ENCODE measurements at regions not wholly inside any gene's neighbourhood (a gene's known extent, or its start where the extent isn't known, plus 50 kb on each side); places are given as distances from the start of the nearest gene placed in this dataset.

DNA sequence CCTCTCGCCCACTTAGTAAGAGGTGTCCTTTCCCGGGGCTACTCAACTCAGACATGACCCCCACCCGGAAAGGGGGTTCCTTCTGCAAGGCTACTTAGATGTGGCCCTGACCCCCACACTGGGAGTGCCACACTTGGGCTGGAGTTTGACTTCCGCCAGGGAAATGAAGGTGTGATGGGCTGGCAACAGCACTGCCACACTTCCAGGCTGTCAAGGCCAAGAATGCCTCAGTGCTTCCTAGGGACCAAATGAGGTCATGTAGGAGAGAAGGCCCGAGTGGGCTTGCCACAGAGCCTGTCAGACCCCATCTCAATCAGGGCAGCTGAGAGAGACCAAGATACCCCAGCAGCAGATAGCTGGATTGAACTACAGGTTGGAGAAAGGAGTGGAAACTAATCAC lies 55.5 kb downstream of the DRD1 start:
- H3K4me3 ChIP-seq (ENCODE audit: low read depth, low read length), result no peak overlapping the region
- H3K36me3 ChIP-seq (ENCODE audit: control insufficient read depth, insufficient read depth, low read length), result no peaks in the 10 kb centered on the region
- no peaks in the 10 kb centered on the region for H3K27me3 ChIP-seq (ENCODE audit: control insufficient read depth, insufficient read depth, low read length)
- H3K9me3 ChIP-seq (ENCODE audit: control insufficient read depth, insufficient read depth, low read length), result no peaks in the 10 kb centered on the region
- no peak overlapping the region for H3K9ac ChIP-seq (ENCODE audit: low read depth, low read length)
- peaks cover 7% of the 10 kb centered on the region for H3K4me1 ChIP-seq (ENCODE audit: control insufficient read depth, insufficient read depth, low read length)

DNA sequence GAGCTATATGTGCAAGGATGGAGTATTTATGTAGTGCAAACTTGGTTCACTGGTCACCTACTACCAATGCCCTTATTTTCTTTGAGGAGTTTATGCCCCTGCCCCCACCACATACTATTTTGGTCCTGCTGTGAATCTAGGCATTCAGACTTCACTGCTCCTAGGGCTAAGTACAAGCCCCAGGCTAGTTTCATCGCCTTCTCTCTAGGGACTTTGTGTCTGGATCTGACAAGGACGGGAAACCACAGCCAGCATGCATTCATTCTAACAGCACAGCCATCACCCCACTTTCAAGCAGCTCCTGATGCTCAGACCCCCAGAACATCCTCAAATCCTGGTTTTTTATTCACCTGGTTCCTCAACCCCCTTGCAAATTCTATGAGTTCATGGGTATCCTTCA lies 56.8 kb downstream of the DRD1 start:
- Histone ChIP-seq H3K9me3 (ENCODE audit: control insufficient read depth, insufficient read depth, low read length) (no peaks in the 10 kb centered on the region), H3K4me3 (ENCODE audit: low read depth, low read length) (no peak overlapping the region), H3K27me3 (ENCODE audit: control insufficient read depth, insufficient read depth, low read length) (no peaks in the 10 kb centered on the region), H3K9ac (ENCODE audit: low read depth, low read length) (no peak overlapping the region), H3K4me1 (ENCODE audit: control insufficient read depth, insufficient read depth, low read length) (peaks cover 7% of the 10 kb centered on the region), H3K36me3 (ENCODE audit: control insufficient read depth, insufficient read depth, low read length) (no peaks in the 10 kb centered on the region)

- Histone ChIP-seq H3K9me3 (ENCODE audit: control insufficient read depth, insufficient read depth, low read length) (no peaks in the 10 kb centered on the region), H3K4me3 (ENCODE audit: low read depth, low read length) (no peak overlapping the region), H3K9ac (ENCODE audit: low read depth, low read length) (no peak overlapping the region), H3K4me1 (ENCODE audit: control insufficient read depth, insufficient read depth, low read length) (peaks cover 7% of the 10 kb centered on the region), H3K27me3 (ENCODE audit: control insufficient read depth, insufficient read depth, low read length) (no peaks in the 10 kb centered on the region), H3K36me3 (ENCODE audit: control insufficient read depth, insufficient read depth, low read length) (no peaks in the 10 kb centered on the region)
Measured at GRCh38 chr5:175386526-175386925, 57.5 kb downstream of the DRD1 start.

DNA sequence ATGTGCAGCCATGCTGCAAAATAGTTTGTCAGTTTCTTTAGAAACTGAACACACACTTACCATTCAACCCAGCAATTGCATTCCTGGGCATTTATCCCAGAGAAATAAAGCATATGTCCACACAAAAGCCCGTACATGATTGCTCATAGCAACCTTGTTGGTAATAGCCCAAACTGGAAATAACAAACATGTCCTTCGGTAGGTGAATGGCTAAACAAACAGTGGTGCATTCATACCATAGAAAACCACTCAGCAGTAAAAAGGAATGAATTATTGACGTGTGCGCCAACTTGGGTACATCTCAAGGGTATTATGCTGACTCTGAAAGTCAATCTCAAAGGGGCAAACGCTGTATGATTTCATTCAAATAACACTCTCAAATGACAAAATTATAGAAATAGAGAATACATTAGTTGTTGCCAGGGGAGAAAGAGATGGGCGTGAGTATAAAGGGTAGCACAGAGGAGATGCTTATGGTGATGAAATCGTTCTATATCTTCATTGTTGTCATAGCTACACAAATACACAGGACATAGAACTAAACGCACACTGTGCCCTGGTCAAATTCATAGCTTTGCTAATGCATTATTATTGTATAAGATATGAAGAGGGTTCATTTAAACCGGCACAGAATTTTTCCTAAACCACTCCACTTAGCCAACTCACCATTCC lies 58.2 kb downstream of the DRD1 start:
- H3K36me3 ChIP-seq (ENCODE audit: control insufficient read depth, insufficient read depth, low read length), result no peaks in the 10 kb centered on the region
- no peaks in the 10 kb centered on the region for H3K9me3 ChIP-seq (ENCODE audit: control insufficient read depth, insufficient read depth, low read length)
- H3K4me3 ChIP-seq (ENCODE audit: low read depth, low read length), result no peak overlapping the region
- H3K4me1 ChIP-seq (ENCODE audit: control insufficient read depth, insufficient read depth, low read length), result peaks cover 7% of the 10 kb centered on the region
- H3K27me3 ChIP-seq (ENCODE audit: control insufficient read depth, insufficient read depth, low read length), result no peaks in the 10 kb centered on the region
- no peak overlapping the region for H3K9ac ChIP-seq (ENCODE audit: low read depth, low read length)

DNA sequence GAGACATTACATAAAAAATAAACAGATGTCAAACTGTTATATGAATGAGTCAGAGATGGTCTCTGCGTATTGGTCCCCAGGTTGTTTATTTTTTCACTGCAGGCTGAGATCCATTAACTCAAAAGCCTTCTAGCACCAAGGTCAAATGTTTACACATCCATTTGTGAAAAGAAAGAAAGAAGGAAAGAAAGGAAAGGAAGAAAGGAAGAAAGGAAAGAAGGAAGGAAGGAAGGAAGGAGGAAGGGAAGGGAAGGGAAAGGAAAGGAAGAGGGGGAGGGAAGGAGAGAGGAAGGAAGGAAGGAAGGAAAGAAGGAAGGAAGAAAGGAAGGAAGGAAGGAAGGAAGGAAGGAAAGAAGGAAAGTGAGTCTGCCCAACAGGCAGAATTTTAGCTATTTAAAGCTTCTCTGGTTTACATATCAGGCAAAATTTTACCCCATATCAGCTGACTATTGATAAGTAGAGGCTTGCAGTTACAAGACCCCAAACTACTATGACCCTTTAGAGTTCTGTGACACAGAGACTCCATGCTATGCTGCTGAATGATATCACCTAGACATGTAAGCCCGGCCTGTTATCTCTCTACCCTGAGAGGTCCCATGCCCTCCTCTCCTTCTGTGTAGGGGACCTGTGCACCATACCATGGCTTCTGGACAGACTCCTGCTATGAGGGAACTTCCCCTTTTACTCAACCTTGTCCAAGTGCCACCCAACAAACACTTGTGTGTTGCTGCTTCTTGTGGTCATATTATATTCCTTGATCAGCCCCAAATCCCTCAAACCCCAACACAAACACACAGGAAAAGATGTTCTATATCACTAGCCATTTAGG lies 59.0 kb downstream of the DRD1 start:
- Histone ChIP-seq H3K9ac (ENCODE audit: low read depth, low read length) (no peak overlapping the region), H3K4me1 (ENCODE audit: control insufficient read depth, insufficient read depth, low read length) (peaks cover 7% of the 10 kb centered on the region), H3K27me3 (ENCODE audit: control insufficient read depth, insufficient read depth, low read length) (no peaks in the 10 kb centered on the region), H3K4me3 (ENCODE audit: low read depth, low read length) (no peak overlapping the region), H3K36me3 (ENCODE audit: control insufficient read depth, insufficient read depth, low read length) (no peaks in the 10 kb centered on the region), H3K9me3 (ENCODE audit: control insufficient read depth, insufficient read depth, low read length) (no peaks in the 10 kb centered on the region)

- Histone ChIP-seq H3K36me3 (ENCODE audit: control insufficient read depth, insufficient read depth, low read length) (no peaks in the 10 kb centered on the region), H3K9me3 (ENCODE audit: control insufficient read depth, insufficient read depth, low read length) (no peaks in the 10 kb centered on the region), H3K4me1 (ENCODE audit: control insufficient read depth, insufficient read depth, low read length) (peaks cover 7% of the 10 kb centered on the region), H3K4me3 (ENCODE audit: low read depth, low read length) (no peak overlapping the region), H3K27me3 (ENCODE audit: control insufficient read depth, insufficient read depth, low read length) (no peaks in the 10 kb centered on the region), H3K9ac (ENCODE audit: low read depth, low read length) (no peak overlapping the region)
Measured at GRCh38 chr5:175383350-175383749, 60.6 kb downstream of the DRD1 start.

DNA sequence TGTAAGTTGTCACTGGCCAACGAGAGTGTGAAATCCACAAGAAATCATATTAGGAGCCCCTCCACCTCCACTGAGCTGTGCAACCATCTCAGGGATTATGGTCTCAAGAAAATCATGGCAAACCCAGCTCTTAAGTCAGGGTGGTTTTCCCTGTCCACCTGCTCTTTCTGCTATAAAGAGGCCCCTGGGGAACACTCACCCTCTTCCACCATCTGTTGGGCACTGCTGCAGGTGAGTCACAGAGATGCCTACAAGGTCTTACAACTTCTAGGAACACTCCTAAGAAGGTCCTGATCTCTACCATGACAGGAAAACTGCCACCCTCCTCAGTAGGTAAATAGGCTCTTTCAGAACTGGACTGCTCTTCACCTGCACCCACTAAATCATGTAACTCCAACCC lies 61.8 kb downstream of the DRD1 start:
- Histone ChIP-seq H3K9ac (ENCODE audit: low read depth, low read length) (no peak overlapping the region), H3K9me3 (ENCODE audit: control insufficient read depth, insufficient read depth, low read length) (no peaks in the 10 kb centered on the region), H3K4me3 (ENCODE audit: low read depth, low read length) (no peak overlapping the region), H3K27me3 (ENCODE audit: control insufficient read depth, insufficient read depth, low read length) (no peaks in the 10 kb centered on the region), H3K36me3 (ENCODE audit: control insufficient read depth, insufficient read depth, low read length) (no peaks in the 10 kb centered on the region), H3K4me1 (ENCODE audit: control insufficient read depth, insufficient read depth, low read length) (peaks cover 6% of the 10 kb centered on the region)

GRCh38 chr5:175381130-175381529 lies 62.9 kb downstream of the DRD1 start:
- H3K4me1 ChIP-seq (ENCODE audit: control insufficient read depth, insufficient read depth, low read length), result no peaks in the 10 kb centered on the region
- no peaks in the 10 kb centered on the region for H3K9me3 ChIP-seq (ENCODE audit: control insufficient read depth, insufficient read depth, low read length)

GRCh38 chr5:175380701-175381100 lies 63.3 kb downstream of the DRD1 start:
- H3K9ac ChIP-seq (ENCODE audit: low read depth, low read length), result no peak overlapping the region
- no peaks in the 10 kb centered on the region for H3K27me3 ChIP-seq (ENCODE audit: control insufficient read depth, insufficient read depth, low read length)
- H3K4me1 ChIP-seq (ENCODE audit: control insufficient read depth, insufficient read depth, low read length), result no peaks in the 10 kb centered on the region
- no peaks in the 10 kb centered on the region for H3K36me3 ChIP-seq (ENCODE audit: control insufficient read depth, insufficient read depth, low read length)
- H3K4me3 ChIP-seq (ENCODE audit: low read depth, low read length), result no peak overlapping the region
- H3K9me3 ChIP-seq (ENCODE audit: control insufficient read depth, insufficient read depth, low read length), result no peaks in the 10 kb centered on the region

More at GRCh38 chr5:175381130-175381529, 62.9 kb downstream of the DRD1 start:
- no peaks in the 10 kb centered on the region for H3K36me3 ChIP-seq (ENCODE audit: control insufficient read depth, insufficient read depth, low read length)
- no peak overlapping the region for H3K9ac ChIP-seq (ENCODE audit: low read depth, low read length)
- H3K27me3 ChIP-seq (ENCODE audit: control insufficient read depth, insufficient read depth, low read length), result no peaks in the 10 kb centered on the region
- H3K4me3 ChIP-seq (ENCODE audit: low read depth, low read length), result no peak overlapping the region

- no peak overlapping the region for H3K9ac ChIP-seq (ENCODE audit: low read depth, low read length)
- H3K4me3 ChIP-seq (ENCODE audit: low read depth, low read length), result no peak overlapping the region
- H3K36me3 ChIP-seq (ENCODE audit: control insufficient read depth, insufficient read depth, low read length), result no peaks in the 10 kb centered on the region
- no peaks in the 10 kb centered on the region for H3K4me1 ChIP-seq (ENCODE audit: control insufficient read depth, insufficient read depth, low read length)
- no peaks in the 10 kb centered on the region for H3K27me3 ChIP-seq (ENCODE audit: control insufficient read depth, insufficient read depth, low read length)
- no peaks in the 10 kb centered on the region for H3K9me3 ChIP-seq (ENCODE audit: control insufficient read depth, insufficient read depth, low read length)
Measured at GRCh38 chr5:175379867-175380266, 64.1 kb downstream of the DRD1 start.

DNA sequence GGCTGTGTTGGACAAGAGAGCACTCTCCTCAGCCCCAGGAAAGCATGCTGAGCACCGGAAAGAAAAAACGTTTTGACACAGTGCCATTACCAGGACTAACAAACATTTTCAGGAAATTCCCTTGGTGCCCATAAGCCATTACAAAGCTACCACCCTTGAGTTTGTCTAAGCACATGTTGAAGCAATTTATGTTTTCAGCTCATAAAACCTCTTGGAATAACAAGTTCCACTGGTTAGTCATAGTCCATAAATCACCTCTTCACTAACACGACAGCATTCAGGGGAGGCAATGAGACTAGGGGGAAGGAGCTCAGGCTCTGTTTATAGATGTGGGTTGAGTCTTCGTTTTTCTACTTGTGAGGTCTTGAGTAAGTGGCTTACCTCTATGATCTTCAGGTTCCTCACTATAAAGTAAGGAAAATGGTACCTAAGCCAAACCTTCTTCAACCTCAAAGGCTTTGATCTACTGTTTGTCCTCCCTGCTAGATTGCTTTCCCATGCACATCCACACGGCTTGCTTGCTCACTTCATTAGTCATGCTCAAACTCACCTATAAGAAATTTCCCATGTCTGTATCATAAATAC lies 65.4 kb downstream of the DRD1 start:
- H3K9me3 ChIP-seq (ENCODE audit: control insufficient read depth, insufficient read depth, low read length), result no peaks in the 10 kb centered on the region
- H3K4me3 ChIP-seq (ENCODE audit: low read depth, low read length), result no peak overlapping the region
- H3K4me1 ChIP-seq (ENCODE audit: control insufficient read depth, insufficient read depth, low read length), result no peaks in the 10 kb centered on the region
- H3K9ac ChIP-seq (ENCODE audit: low read depth, low read length), result no peak overlapping the region
- no peaks in the 10 kb centered on the region for H3K36me3 ChIP-seq (ENCODE audit: control insufficient read depth, insufficient read depth, low read length)
- H3K27me3 ChIP-seq (ENCODE audit: control insufficient read depth, insufficient read depth, low read length), result no peaks in the 10 kb centered on the region

- no peaks in the 10 kb centered on the region for H3K4me1 ChIP-seq (ENCODE audit: control insufficient read depth, insufficient read depth, low read length)
- no peaks in the 10 kb centered on the region for H3K36me3 ChIP-seq (ENCODE audit: control insufficient read depth, insufficient read depth, low read length)
- H3K27me3 ChIP-seq (ENCODE audit: control insufficient read depth, insufficient read depth, low read length), result no peaks in the 10 kb centered on the region
- no peak overlapping the region for H3K9ac ChIP-seq (ENCODE audit: low read depth, low read length)
- H3K4me3 ChIP-seq (ENCODE audit: low read depth, low read length), result no peak overlapping the region
- H3K9me3 ChIP-seq (ENCODE audit: control insufficient read depth, insufficient read depth, low read length), result no peaks in the 10 kb centered on the region
Measured at GRCh38 chr5:175377816-175378215, 66.2 kb downstream of the DRD1 start.

All from iPS-15b (cell line).